K562 (cell line): ENCODE measurements at regions not wholly inside any gene's neighbourhood (a gene's known extent, or its start where the extent isn't known, plus 50 kb on each side); places are given as distances from the start of the nearest gene placed in this dataset.

ENCODE experiments used
- ATAC-seq: fragments of 200-7000 bp; cut with Tn5 transposase; 3 replicates; pipeline ENCODE4 v1.9.1; 2020; ENCODE audit warnings: moderate library complexity
- BruUV-seq: library from RNA; stranded (reverse); fragments of 400-500 nt; replicated peaks from 2 replicates; lab custom pipeline; 2021; lab: Mats Ljungman, UMichigan
- CTCF ChIA-PET: fragments of 300-600 bp; formaldehyde crosslinking; extraction: SDS; loops from one replicate; lab custom pipeline; 2021; ENCODE audit warnings: low intra/inter-chr PET ratio; lab: Yijun Ruan, JAX
- POLR2A ChIA-PET: fragments of 300-600, 350-650 bp; sonication (Branson Sonifier 250); formaldehyde crosslinking; extraction: SDS; loops from one replicate; lab custom pipeline; 2021; ENCODE audit warnings: antibody characterized with exemption, inconsistent platforms; lab: Yijun Ruan, JAX
- DNase-seq, 4 experiments: peaks; one replicate each; pipeline versions ENCODE4 v3.0.0 to v3.0.0-alpha.2; 2011 to 2018; ENCODE audit warnings: low spot score in 3 of 4, mixed read lengths in 3 of 4; ENCODE audit errors: extremely low read depth in 1 of 4
- FAIRE-seq: peaks from 2 replicates; lab custom pipeline; 2011; peaks lifted over from hg19 to GRCh38; lab: Jason Lieb, UNC
- H2AFZ ChIP-seq: 2 replicates; pipeline ENCODE4 v1.6.0; 2011; ENCODE audit warnings: low read depth, low read length, control low read depth, inconsistent platforms
- H3K27ac ChIP-seq: fragments of 200-600 bp; 3 replicates; pipeline ENCODE4 v1.8.0; 2011; ENCODE audit warnings: low read depth, mild to moderate bottlenecking, control low read depth, inconsistent platforms, low read length, moderate library complexity, mixed read lengths; ENCODE audit errors: extremely low read depth
- H3K27me3 ChIP-seq, 2 experiments: fragments of 300-600 bp in 1 of 2; 2 replicates in 1 of 2; 3 replicates in 1 of 2; pipeline versions ENCODE4 v1.6.0 to v1.8.0; 2011; ENCODE audit warnings: inconsistent platforms in 2 of 2, low read length in 2 of 2, mild to moderate bottlenecking in 1 of 2, mixed read lengths in 1 of 2, moderate library complexity in 1 of 2; ENCODE audit not compliant: control insufficient read depth in 2 of 2, insufficient read depth in 2 of 2
- H3K36me3 ChIP-seq: fragments of 300-600 bp; 3 replicates; pipeline ENCODE4 v1.8.0; 2011; ENCODE audit warnings: mild to moderate bottlenecking, low read length, inconsistent platforms; ENCODE audit not compliant: control insufficient read depth, insufficient read depth
- H3K4me1 ChIP-seq, 2 experiments: fragments of 200-600 bp in 1 of 2; replicated peaks in 1 of 2; 2 replicates in 1 of 2; 3 replicates in 1 of 2; pipeline versions ENCODE4 v1.5.1 to v1.8.0; 2011; ENCODE audit warnings: inconsistent platforms in 2 of 2, low read length in 2 of 2, mild to moderate bottlenecking in 1 of 2, mixed read lengths in 1 of 2, moderate library complexity in 1 of 2; ENCODE audit not compliant: control insufficient read depth in 2 of 2, insufficient read depth in 2 of 2
- H3K4me2 ChIP-seq: 2 replicates; pipeline ENCODE4 v1.6.1; 2011; ENCODE audit warnings: low read length, control low read depth, inconsistent platforms, mixed read lengths; ENCODE audit not compliant: insufficient read depth
- H3K4me3 ChIP-seq: fragments of 200-600 bp; sonication (generic), shearing (Covaris generic); 2 replicates; pipeline ENCODE4 v1.5.1; 2016; ENCODE audit warnings: control low read depth, inconsistent platforms
- H3K79me2 ChIP-seq: fragments of 200-600 bp; 3 replicates; pipeline ENCODE4 v1.8.0; 2011; ENCODE audit warnings: low read length, inconsistent platforms; ENCODE audit not compliant: control insufficient read depth, insufficient read depth
- H3K9ac ChIP-seq, 2 experiments: 2 replicates each; pipeline versions ENCODE4 v1.6.0 to v1.6.1; 2011; ENCODE audit warnings: low read depth in 2 of 2, low read length in 2 of 2, control low read depth in 1 of 2, inconsistent platforms in 1 of 2, mild to moderate bottlenecking in 1 of 2, mixed read lengths in 1 of 2; ENCODE audit not compliant: insufficient read depth in 1 of 2
- H3K9me1 ChIP-seq: one replicate; pipeline ENCODE4 v1.6.0; 2011; ENCODE audit warnings: inconsistent platforms, mild to moderate bottlenecking, low read length, moderate library complexity; ENCODE audit not compliant: control insufficient read depth, insufficient read depth
- H3K9me3 ChIP-seq: replicated peaks from 2 replicates; pipeline ENCODE4 v1.5.1; 2011; ENCODE audit warnings: low read depth, low read length, inconsistent platforms; ENCODE audit not compliant: control insufficient read depth, insufficient read depth
- H4K20me1 ChIP-seq: replicated peaks from 2 replicates; pipeline ENCODE4 v1.6.1; 2011; ENCODE audit warnings: low read length, inconsistent platforms, mixed read lengths; ENCODE audit not compliant: control insufficient read depth, insufficient read depth
- CTCF ChIP-seq, 3 experiments: IDR thresholded peaks in 2 of 3; conservative IDR thresholded peaks in 1 of 3; 2 replicates each; pipeline ENCODE4 v1.5.1; 2011 to 2012; ENCODE audit warnings: low read length in 3 of 3, mild to moderate bottlenecking in 3 of 3, control low read depth in 2 of 3, improper control_type of control experiment in 1 of 3, inconsistent platforms in 1 of 3, low read depth in 1 of 3, mixed read lengths in 1 of 3, moderate library complexity in 1 of 3; ENCODE audit not compliant: insufficient read depth in 2 of 3
- RAD21 ChIP-seq, 2 experiments: fragments of 250-450 bp in 1 of 2; fragments of 450-650 bp in 1 of 2; sonication (Bioruptor Pico) in 1 of 2; formaldehyde crosslinking in 1 of 2; IDR thresholded peaks in 1 of 2; conservative IDR thresholded peaks in 1 of 2; 2 replicates each; pipeline versions ENCODE4 v1.4.0 to v1.8.0; 2020 to 2022; ENCODE audit warnings: mild to moderate bottlenecking in 2 of 2, moderate library complexity in 1 of 2
- ZNF561 ChIP-seq: fragments of 450-650 bp; formaldehyde crosslinking; conservative IDR thresholded peaks from 2 replicates; pipeline ENCODE4 v1.4.0; 2020; ENCODE audit warnings: mild to moderate bottlenecking, moderate library complexity
- WGBS: fragments of 100-300 bp; shearing (Covaris generic); methylation state at CpG from one replicate; pipeline ENCODE4 v1.1.6; 2016; ENCODE audit warnings: low coverage, mixed read lengths; ENCODE audit not compliant: insufficient coverage; ENCODE audit errors: missing lambda C conversion rate; 5-methylcytosine and 5-hydroxymethylcytosine counted together
- in situ Hi-C: fragments of 300-500 bp; cut with MboI; formaldehyde crosslinking; loops from 4 replicates; pipeline ENCODE4 v1.15.0; 2018; ENCODE audit warnings: inconsistent platforms, mixed read lengths
- intact Hi-C: fragments of 100-400 bp; cut with micrococcal nuclease; formaldehyde crosslinking; loops from 2 replicates; pipeline ENCODE4 v1.14.2; 2022

GRCh38 chr9:7259544-7260241 is 501.9 kb downstream of the KDM4C start:
- ChIA-PET POLR2A (no interaction called here), CTCF (no interaction called here)
- intact Hi-C loops (loop anchor here (1.0 to 10.0 kb wide), 2 partner anchors 204 to 355 kb away; no protein-coding TSS in a partner anchor), in situ Hi-C loops (no loop called here)
- no peaks in the 10 kb centered on the region for H3K9me3 ChIP-seq
- H3K27me3 ChIP-seq: no peaks in the 10 kb centered on the region; a peak in 1 of 5 replicates
- DNase-seq: peak in 1 of 4 experiments; percentile 4
- H3K79me2 ChIP-seq: no peaks in the 10 kb centered on the region
- WGBS: 0% methylated on average over 4 of the region's 6 CpGs
- no peak overlapping the region for H3K4me2 ChIP-seq
- FAIRE-seq: no peak
- no peaks in the 10 kb centered on the region for H3K4me1 ChIP-seq
- BruUV-seq: no TSS peak
- H3K36me3 ChIP-seq: no peaks in the 10 kb centered on the region
- H3K9ac ChIP-seq: no peak overlapping the region
- H3K4me3 ChIP-seq: no peak overlapping the region
- ATAC-seq: no peak
- H3K9me1 ChIP-seq: no peaks in the 10 kb centered on the region
- H3K27ac ChIP-seq: no peak overlapping the region
- H2AFZ ChIP-seq: no peak overlapping the region
- no peaks in the 10 kb centered on the region for H4K20me1 ChIP-seq
- TF ChIP-seq RAD21 (CRISPR knock-in tag; conservative IDR thresholded peaks at IDR 0.05 in 1 of 2, IDR thresholded peaks at IDR 0.05 in 1 of 2) (peak; percentile 7 to 15; a peak in 1 of 4 replicates), ZNF561 (CRISPR knock-in tag) (no peak), CTCF (IDR thresholded peaks at IDR 0.05 in 2 of 3, conservative IDR thresholded peaks at IDR 0.05 in 1 of 3; ENCODE audit: insufficient read depth in 2 of 3, low read depth in 1 of 3, low read length in 3 of 3) (peak; percentile 16 to 24 (median 17); a peak in 1 of 6 replicates)
